PC-9 (cell line): ENCODE measurements at regions not wholly inside any gene's neighbourhood (a gene's known extent, or its start where the extent isn't known, plus 50 kb on each side); places are given as distances from the start of the nearest gene placed in this dataset.

Source experiments
- BruUV-seq: library from RNA; stranded (reverse); fragments of 400-500 nt; replicated peaks from 2 replicates; lab custom pipeline; 2021; lab: Mats Ljungman, UMichigan
- CTCF ChIA-PET: fragments of 300-600 bp; sonication (Branson Sonifier 250); formaldehyde crosslinking; loops from one replicate; lab custom pipeline; 2022; ENCODE audit warnings: antibody characterized with exemption; lab: Charles Lee
- POLR2A ChIA-PET: fragments of 300-600 bp; sonication (Branson Sonifier 250); formaldehyde crosslinking; loops from one replicate; lab custom pipeline; 2022; ENCODE audit warnings: antibody characterized with exemption; ENCODE audit not compliant: unreplicated experiment; lab: Charles Lee
- DNase-seq, 2 experiments: peaks; one replicate each; pipeline versions ENCODE4 v3.0.0 to v3.0.0-alpha.2; 2015 to 2022; ENCODE audit warnings: mixed read lengths in 1 of 2
- H2AFZ ChIP-seq: fragments of 200-600 bp; sonication (generic); 2 replicates; pipeline ENCODE4 v1.8.1; 2017; ENCODE audit warnings: antibody characterized with exemption
- H3F3A ChIP-seq: fragments of 200-600 bp; sonication (generic); 2 replicates; pipeline ENCODE4 v1.8.1; 2017; ENCODE audit warnings: antibody characterized with exemption, mild to moderate bottlenecking, low read depth; ENCODE audit not compliant: insufficient read depth
- H3K27ac ChIP-seq: fragments of 200-600 bp; sonication (generic); 2 replicates; pipeline ENCODE4 v1.6.1; 2016; ENCODE audit warnings: mixed run types
- H3K27me3 ChIP-seq: fragments of 200-600 bp; sonication (generic); 2 replicates; pipeline ENCODE4 v1.6.1; 2016; ENCODE audit warnings: low read depth, mixed run types; ENCODE audit not compliant: insufficient read depth
- H3K36me3 ChIP-seq: fragments of 200-600 bp; sonication (generic); 2 replicates; pipeline ENCODE4 v1.6.1; 2016; ENCODE audit warnings: low read depth, mixed run types
- H3K4me1 ChIP-seq: fragments of 200-600 bp; sonication (generic); replicated peaks from 2 replicates; pipeline ENCODE4 v1.6.1; 2016; ENCODE audit warnings: mixed run types; ENCODE audit not compliant: insufficient read depth
- H3K4me2 ChIP-seq: fragments of 200-600 bp; sonication (generic); 2 replicates; pipeline ENCODE4 v1.6.1; 2017; ENCODE audit warnings: mixed run types
- H3K4me3 ChIP-seq: fragments of 200-600 bp; sonication (generic); 2 replicates; pipeline ENCODE4 v1.6.1; 2016; ENCODE audit warnings: mixed run types
- H3K79me2 ChIP-seq: fragments of 200-600 bp; sonication (generic); 2 replicates; pipeline ENCODE4 v1.6.1; 2017; ENCODE audit warnings: low read depth, mixed run types
- H3K9me2 ChIP-seq: fragments of 200-600 bp; sonication (generic); 2 replicates; pipeline ENCODE4 v1.8.1; 2017; ENCODE audit warnings: mild to moderate bottlenecking; ENCODE audit not compliant: insufficient read depth
- H3K9me3 ChIP-seq: fragments of 200-600 bp; sonication (generic); 2 replicates; pipeline ENCODE4 v1.8.1; 2016; ENCODE audit warnings: low read depth; ENCODE audit not compliant: insufficient read depth
- H4K20me1 ChIP-seq: fragments of 200-600 bp; sonication (generic); 2 replicates; pipeline ENCODE4 v1.8.1; 2017; ENCODE audit not compliant: insufficient read depth
- CTCF ChIP-seq: fragments of 200-600 bp; sonication (generic); conservative IDR thresholded peaks from 2 replicates; pipeline ENCODE4 v1.6.1; 2017; ENCODE audit warnings: mixed run types, antibody characterized with exemption, mild to moderate bottlenecking, moderate library complexity
- EZH2 ChIP-seq: fragments of 200-600 bp; sonication (generic); IDR thresholded peaks from 2 replicates; pipeline ENCODE4 v1.8.0; 2017; ENCODE audit warnings: antibody characterized with exemption, low read depth
- intact Hi-C: fragments of 100-400 bp; cut with micrococcal nuclease; formaldehyde crosslinking; loops from one replicate; pipeline ENCODE4 v1.10.0; 2022; ENCODE audit not compliant: unreplicated experiment

GRCh38 chr18:32884543-32884942, 111.7 kb upstream of the KLHL14 start:
- no peaks in the 10 kb centered on the region for H3K4me1 ChIP-seq
- H2AFZ ChIP-seq: no peak overlapping the region
- H3K9me3 ChIP-seq: no peaks in the 10 kb centered on the region
- TF ChIP-seq EZH2 (no peak), CTCF (no peak)
- H3K4me2 ChIP-seq: no peak overlapping the region
- DNase-seq: no peak
- no TSS peak for BruUV-seq
- no peaks in the 10 kb centered on the region for H3K79me2 ChIP-seq
- no peaks in the 10 kb centered on the region for H3K27me3 ChIP-seq
- H3K4me3 ChIP-seq: no peak overlapping the region
- CTCF ChIA-PET: no interaction called here
- no peak overlapping the region for H3K27ac ChIP-seq
- no peaks in the 10 kb centered on the region for H3F3A ChIP-seq
- H4K20me1 ChIP-seq: no peaks in the 10 kb centered on the region
- no peaks in the 10 kb centered on the region for H3K36me3 ChIP-seq
- no peaks in the 10 kb centered on the region for H3K9me2 ChIP-seq
- POLR2A ChIA-PET: no interaction called here
- intact Hi-C loops: no loop called here

GRCh38 chr18:32881009-32881408, 108.2 kb upstream of the KLHL14 start:
- POLR2A ChIA-PET: no interaction called here
- no peaks in the 10 kb centered on the region for H3K9me2 ChIP-seq
- no peak overlapping the region for H3K4me3 ChIP-seq
- CTCF ChIA-PET: no interaction called here
- H2AFZ ChIP-seq: no peak overlapping the region
- no peak overlapping the region for H3K4me2 ChIP-seq
- TF ChIP-seq CTCF (no peak), EZH2 (no peak)
- no peaks in the 10 kb centered on the region for H3K36me3 ChIP-seq
- no peak for DNase-seq
- H3K27me3 ChIP-seq: no peaks in the 10 kb centered on the region
- H4K20me1 ChIP-seq: no peaks in the 10 kb centered on the region
- intact Hi-C loops: no loop called here
- no peak overlapping the region for H3K27ac ChIP-seq
- no peaks in the 10 kb centered on the region for H3K79me2 ChIP-seq
- H3K9me3 ChIP-seq: no peaks in the 10 kb centered on the region
- no TSS peak for BruUV-seq
- H3K4me1 ChIP-seq: no peaks in the 10 kb centered on the region
- no peaks in the 10 kb centered on the region for H3F3A ChIP-seq

- Histone ChIP-seq H3K9me3 (no peaks in the 10 kb centered on the region), H3K27ac (no peak overlapping the region), H3K27me3 (no peaks in the 10 kb centered on the region), H3K36me3 (no peaks in the 10 kb centered on the region), H3K4me2 (no peak overlapping the region), H3K4me1 (no peaks in the 10 kb centered on the region), H3K4me3 (no peak overlapping the region), H4K20me1 (no peaks in the 10 kb centered on the region), H3K79me2 (no peaks in the 10 kb centered on the region), H2AFZ (no peak overlapping the region), H3K9me2 (no peaks in the 10 kb centered on the region), H3F3A (no peaks in the 10 kb centered on the region)
- BruUV-seq: no TSS peak
- DNase-seq: no peak
- ChIA-PET CTCF (no interaction called here), POLR2A (no interaction called here)
- intact Hi-C loops: no loop called here
- TF ChIP-seq CTCF: no peak
- no peak for TF ChIP-seq EZH2
Measured at GRCh38 chr18:32879497-32879896, 106.7 kb upstream of the KLHL14 start.
